ENCODE measurements at regions not wholly inside any gene's neighbourhood (a gene's known extent, or its start where the extent isn't known, plus 50 kb on each side); places are given as distances from the start of the nearest gene placed in this dataset.
"Not testable (repeated sequence)": the region's sequence is repeated elsewhere in the genome, so short reads cannot be mapped to it uniquely, and the experiment has no call there.

DNA sequence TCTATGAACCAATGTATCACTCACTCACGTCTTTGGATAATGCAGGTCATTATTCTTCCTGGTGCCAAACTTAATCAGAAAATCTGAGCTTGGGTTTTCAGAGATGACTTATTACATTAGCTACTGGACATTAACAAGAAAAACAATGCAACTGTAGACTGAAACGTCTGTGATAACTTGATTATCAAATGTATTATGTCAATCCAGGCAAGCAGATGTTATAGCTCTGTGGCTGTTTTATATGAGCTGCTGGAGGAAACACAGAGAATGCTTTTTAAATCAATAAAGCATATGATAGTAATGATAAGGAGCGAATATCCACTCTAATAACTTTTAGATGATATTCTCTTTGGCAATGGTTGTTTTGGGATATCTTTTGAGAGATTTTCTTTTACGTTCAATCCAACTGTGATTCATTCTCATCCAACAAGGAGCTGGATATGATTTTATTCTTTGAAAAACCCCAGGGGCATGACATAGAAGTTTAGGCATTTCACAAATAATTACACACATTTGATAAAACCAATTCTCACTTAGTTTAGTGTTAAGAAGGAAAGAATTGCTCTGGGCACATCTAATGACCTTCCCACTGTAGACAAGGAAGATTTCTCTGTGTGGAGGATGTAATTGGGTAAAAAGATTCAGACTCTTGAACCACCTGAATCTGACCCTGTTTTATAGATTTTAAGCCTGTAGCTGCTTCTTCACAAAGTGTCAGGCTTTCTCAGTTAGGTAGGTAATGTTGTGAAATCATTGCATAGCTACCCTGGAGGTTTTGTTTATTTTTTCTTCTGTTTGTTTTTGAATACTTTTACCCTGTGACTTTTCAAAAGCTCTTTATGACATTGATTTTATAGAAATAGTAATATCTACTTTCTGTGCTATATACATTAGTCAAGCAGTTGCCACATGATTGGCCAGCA lies 1124.7 kb downstream of the DNAJB9 start:
- Histone ChIP-seq H3K27ac (ENCODE audit: low read length) (no peak overlapping the region), H3K36me3 (ENCODE audit: control insufficient read depth in 1 of 2, insufficient read depth in 2 of 2, low read length in 2 of 2) (no peaks in the 10 kb centered on the region), H3K4me1 (ENCODE audit: control insufficient read depth in 1 of 2, insufficient read depth in 2 of 2, low read length in 2 of 2) (no peaks in the 10 kb centered on the region), H3K9me3 (ENCODE audit: control insufficient read depth in 1 of 2, low read length in 2 of 2) (no peaks in the 10 kb centered on the region), H3K27me3 (ENCODE audit: low read depth, low read length) (no peaks in the 10 kb centered on the region), H3K4me3 (ENCODE audit: low read depth in 1 of 2, low read length in 2 of 2) (no peak overlapping the region)

DNA sequence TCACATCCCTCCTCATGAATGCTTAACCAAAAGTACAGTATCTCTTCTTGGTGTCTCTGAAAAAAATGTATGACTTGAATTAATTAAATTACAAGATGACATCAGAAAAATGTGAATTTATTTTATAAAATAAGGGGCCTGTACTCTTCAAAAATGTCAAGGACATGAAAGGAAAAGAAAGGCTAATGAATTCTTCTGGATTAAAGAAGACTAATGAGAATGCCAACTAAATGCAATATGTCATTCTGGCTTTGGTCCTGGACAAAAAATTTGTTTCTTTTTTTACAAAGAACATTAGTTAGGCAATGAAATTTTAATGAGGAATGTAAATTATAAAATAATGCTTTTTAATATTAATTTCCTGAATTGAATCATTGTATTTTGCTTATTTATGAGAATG lies 1125.7 kb downstream of the DNAJB9 start:
- no peaks in the 10 kb centered on the region for H3K27me3 ChIP-seq (ENCODE audit: low read depth, low read length)
- no peaks in the 10 kb centered on the region for H3K4me1 ChIP-seq (ENCODE audit: control insufficient read depth in 1 of 2, insufficient read depth in 2 of 2, low read length in 2 of 2)
- no peaks in the 10 kb centered on the region for H3K9me3 ChIP-seq (ENCODE audit: control insufficient read depth in 1 of 2, low read length in 2 of 2)
- no peak overlapping the region for H3K4me3 ChIP-seq (ENCODE audit: low read depth in 1 of 2, low read length in 2 of 2)
- H3K36me3 ChIP-seq (ENCODE audit: control insufficient read depth in 1 of 2, insufficient read depth in 2 of 2, low read length in 2 of 2) = no peaks in the 10 kb centered on the region
- H3K27ac ChIP-seq (ENCODE audit: low read length) = no peak overlapping the region

DNA sequence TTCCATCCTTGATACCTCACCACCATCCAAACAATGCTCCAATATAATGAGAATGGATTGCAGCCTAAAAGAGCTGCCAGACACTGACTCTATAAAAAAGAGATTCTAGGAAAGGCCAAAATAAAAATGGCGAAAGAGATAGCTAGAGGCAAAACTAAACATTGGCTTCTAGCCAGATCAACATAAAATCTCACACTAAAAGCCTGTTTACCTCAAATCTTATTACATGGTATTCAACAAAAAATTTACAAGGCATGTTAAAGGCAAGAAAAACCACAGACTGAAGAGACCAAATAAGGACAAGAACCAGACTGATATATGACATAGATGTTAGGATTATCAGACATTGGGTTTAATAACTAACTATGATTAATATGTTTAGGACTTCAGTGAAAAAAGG lies 1127.0 kb downstream of the DNAJB9 start:
- no peaks in the 10 kb centered on the region for H3K9me3 ChIP-seq (ENCODE audit: control insufficient read depth in 1 of 2, low read length in 2 of 2)
- no peaks in the 10 kb centered on the region for H3K4me1 ChIP-seq (ENCODE audit: control insufficient read depth in 1 of 2, insufficient read depth in 2 of 2, low read length in 2 of 2)
- no peaks in the 10 kb centered on the region for H3K27me3 ChIP-seq (ENCODE audit: low read depth, low read length)
- no peak overlapping the region for H3K27ac ChIP-seq (ENCODE audit: low read length)
- no peaks in the 10 kb centered on the region for H3K36me3 ChIP-seq (ENCODE audit: control insufficient read depth in 1 of 2, insufficient read depth in 2 of 2, low read length in 2 of 2)
- no peak overlapping the region for H3K4me3 ChIP-seq (ENCODE audit: low read depth in 1 of 2, low read length in 2 of 2)

DNA sequence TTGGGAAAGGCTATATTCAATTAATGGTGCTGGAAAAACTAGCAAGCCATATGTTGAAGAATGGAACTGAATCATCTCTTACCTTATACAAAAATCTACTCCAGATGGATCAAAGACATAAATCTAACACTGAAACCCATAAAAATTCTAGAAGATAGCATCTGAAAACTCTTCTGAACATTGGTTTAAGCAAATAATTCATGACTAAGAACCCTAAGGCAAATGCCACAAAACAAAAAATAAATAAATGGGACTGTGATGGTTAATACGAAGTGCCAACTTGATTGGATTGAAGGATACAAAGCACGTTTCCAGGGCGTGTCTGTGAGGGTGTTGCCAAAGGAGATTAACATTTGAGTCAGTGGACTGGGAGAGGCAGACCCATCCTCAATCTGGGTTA lies 1130.0 kb downstream of the DNAJB9 start:
- no peaks in the 10 kb centered on the region for H3K9me3 ChIP-seq (ENCODE audit: control insufficient read depth in 1 of 2, low read length in 2 of 2)

DNA sequence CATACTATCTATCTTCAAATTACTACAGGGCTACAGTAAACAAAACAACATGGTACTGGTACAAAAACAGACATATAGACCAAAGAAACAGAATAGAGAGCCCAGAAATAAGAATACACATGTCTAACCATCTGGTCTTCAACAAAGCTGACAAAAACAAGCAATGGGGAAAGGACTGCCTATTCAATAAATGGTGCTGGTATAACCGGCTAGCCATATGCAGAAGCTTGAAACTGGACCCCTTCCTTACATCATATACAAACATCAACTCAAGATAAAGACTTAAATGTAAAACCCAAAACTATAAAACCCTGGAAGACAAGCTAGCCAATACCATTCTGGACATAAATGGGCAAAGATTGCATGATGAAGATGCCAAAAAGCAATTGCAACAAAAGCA lies 1143.7 kb downstream of the DNAJB9 start:
- Histone ChIP-seq H3K4me3 (ENCODE audit: low read depth in 1 of 2, low read length in 2 of 2) (no peak overlapping the region), H3K36me3 (ENCODE audit: control insufficient read depth in 1 of 2, insufficient read depth in 2 of 2, low read length in 2 of 2) (no peaks in the 10 kb centered on the region), H3K4me1 (ENCODE audit: control insufficient read depth in 1 of 2, insufficient read depth in 2 of 2, low read length in 2 of 2) (no peaks in the 10 kb centered on the region), H3K27me3 (ENCODE audit: low read depth, low read length) (no peaks in the 10 kb centered on the region), H3K27ac (ENCODE audit: low read length) (no peak overlapping the region), H3K9me3 (ENCODE audit: control insufficient read depth in 1 of 2, low read length in 2 of 2) (no peaks in the 10 kb centered on the region)

More for the DNA sequence above, 1130.0 kb downstream of the DNAJB9 start:
- Histone ChIP-seq H3K36me3 (ENCODE audit: control insufficient read depth in 1 of 2, insufficient read depth in 2 of 2, low read length in 2 of 2) (no peaks in the 10 kb centered on the region), H3K4me3 (ENCODE audit: low read depth in 1 of 2, low read length in 2 of 2) (no peak overlapping the region), H3K27ac (ENCODE audit: low read length) (no peak overlapping the region), H3K4me1 (ENCODE audit: control insufficient read depth in 1 of 2, insufficient read depth in 2 of 2, low read length in 2 of 2) (no peaks in the 10 kb centered on the region), H3K27me3 (ENCODE audit: low read depth, low read length) (no peaks in the 10 kb centered on the region)

DNA sequence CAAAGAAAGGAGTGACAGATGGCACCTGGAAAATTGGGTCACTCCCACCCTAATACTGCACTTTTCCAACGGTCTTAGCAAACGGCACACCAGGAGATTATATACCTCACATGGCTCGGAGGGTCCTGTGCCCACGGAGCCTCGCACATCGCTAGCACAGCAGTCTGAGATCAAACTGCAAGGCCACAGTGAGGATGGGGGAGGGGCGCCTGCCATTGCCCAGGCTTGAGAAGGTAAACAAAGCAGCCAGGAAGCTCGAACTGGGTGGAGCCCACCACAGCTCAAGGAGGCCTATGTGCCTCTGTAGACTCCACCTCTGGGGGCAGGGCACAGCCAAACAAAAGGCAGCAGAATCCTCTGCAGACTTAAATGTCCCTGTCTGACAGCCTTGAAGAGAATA lies 1149.7 kb downstream of the DNAJB9 start:
- not testable (repeated sequence) for H3K27ac ChIP-seq (ENCODE audit: low read length); H3K4me1 ChIP-seq (ENCODE audit: control insufficient read depth in 1 of 2, insufficient read depth in 2 of 2, low read length in 2 of 2)

DNA sequence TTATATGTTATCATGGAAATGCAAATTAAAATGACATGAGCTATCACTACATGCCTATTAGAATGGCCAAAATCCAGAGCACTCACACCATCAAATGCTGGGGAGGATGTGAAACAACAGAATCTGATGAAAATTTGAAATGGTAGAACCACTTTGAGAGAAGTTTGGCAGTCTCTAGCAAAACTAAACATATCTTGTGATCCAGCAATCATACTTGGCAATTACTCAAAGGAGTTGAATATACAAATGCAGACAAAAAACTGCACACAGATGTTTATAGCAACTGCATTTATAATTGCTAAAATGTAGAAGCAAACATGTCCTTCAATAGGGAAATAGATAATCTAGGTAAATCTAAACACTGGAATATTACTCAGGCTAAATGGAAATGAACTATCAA lies 1164.9 kb downstream of the DNAJB9 start:
- H3K27ac ChIP-seq (ENCODE audit: low read length) = no peak overlapping the region
- H3K4me1 ChIP-seq (ENCODE audit: control insufficient read depth in 1 of 2, insufficient read depth in 2 of 2, low read length in 2 of 2) = no peaks in the 10 kb centered on the region
- H3K9me3 ChIP-seq (ENCODE audit: control insufficient read depth in 1 of 2, low read length in 2 of 2) = no peaks in the 10 kb centered on the region
- no peaks in the 10 kb centered on the region for H3K27me3 ChIP-seq (ENCODE audit: low read depth, low read length)
- no peaks in the 10 kb centered on the region for H3K36me3 ChIP-seq (ENCODE audit: control insufficient read depth in 1 of 2, insufficient read depth in 2 of 2, low read length in 2 of 2)
- H3K4me3 ChIP-seq (ENCODE audit: low read depth in 1 of 2, low read length in 2 of 2) = no peak overlapping the region

More for the DNA sequence above, 1149.7 kb downstream of the DNAJB9 start:
- not testable (repeated sequence) for H3K9me3 ChIP-seq (ENCODE audit: control insufficient read depth in 1 of 2, low read length in 2 of 2); H3K36me3 ChIP-seq (ENCODE audit: control insufficient read depth in 1 of 2, insufficient read depth in 2 of 2, low read length in 2 of 2); H3K4me3 ChIP-seq (ENCODE audit: low read depth in 1 of 2, low read length in 2 of 2); H3K27me3 ChIP-seq (ENCODE audit: low read depth, low read length)

DNA sequence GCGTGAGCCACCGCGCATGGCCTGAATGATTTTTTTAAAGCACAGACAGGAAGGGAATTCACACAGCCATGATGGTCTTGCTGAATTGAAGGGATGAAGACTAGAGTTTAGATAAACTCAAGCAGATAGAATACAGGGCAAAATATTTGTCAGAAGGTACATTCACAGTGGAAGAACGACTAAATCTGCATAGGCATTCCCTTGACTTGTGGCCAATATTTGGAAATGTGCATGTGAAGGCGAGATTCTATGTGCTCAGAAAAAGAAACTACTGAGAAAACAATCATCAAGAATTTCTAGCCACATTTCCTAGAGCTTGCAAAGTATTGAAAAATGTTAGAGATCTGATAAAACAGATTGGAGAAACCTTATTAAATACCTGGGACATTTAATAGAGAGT lies 1166.2 kb downstream of the DNAJB9 start:
- no peaks in the 10 kb centered on the region for H3K9me3 ChIP-seq (ENCODE audit: control insufficient read depth in 1 of 2, low read length in 2 of 2)
- no peak overlapping the region for H3K27ac ChIP-seq (ENCODE audit: low read length)
- H3K27me3 ChIP-seq (ENCODE audit: low read depth, low read length) = no peaks in the 10 kb centered on the region
- H3K4me3 ChIP-seq (ENCODE audit: low read depth in 1 of 2, low read length in 2 of 2) = no peak overlapping the region
- no peaks in the 10 kb centered on the region for H3K36me3 ChIP-seq (ENCODE audit: control insufficient read depth in 1 of 2, insufficient read depth in 2 of 2, low read length in 2 of 2)
- no peaks in the 10 kb centered on the region for H3K4me1 ChIP-seq (ENCODE audit: control insufficient read depth in 1 of 2, insufficient read depth in 2 of 2, low read length in 2 of 2)

DNA sequence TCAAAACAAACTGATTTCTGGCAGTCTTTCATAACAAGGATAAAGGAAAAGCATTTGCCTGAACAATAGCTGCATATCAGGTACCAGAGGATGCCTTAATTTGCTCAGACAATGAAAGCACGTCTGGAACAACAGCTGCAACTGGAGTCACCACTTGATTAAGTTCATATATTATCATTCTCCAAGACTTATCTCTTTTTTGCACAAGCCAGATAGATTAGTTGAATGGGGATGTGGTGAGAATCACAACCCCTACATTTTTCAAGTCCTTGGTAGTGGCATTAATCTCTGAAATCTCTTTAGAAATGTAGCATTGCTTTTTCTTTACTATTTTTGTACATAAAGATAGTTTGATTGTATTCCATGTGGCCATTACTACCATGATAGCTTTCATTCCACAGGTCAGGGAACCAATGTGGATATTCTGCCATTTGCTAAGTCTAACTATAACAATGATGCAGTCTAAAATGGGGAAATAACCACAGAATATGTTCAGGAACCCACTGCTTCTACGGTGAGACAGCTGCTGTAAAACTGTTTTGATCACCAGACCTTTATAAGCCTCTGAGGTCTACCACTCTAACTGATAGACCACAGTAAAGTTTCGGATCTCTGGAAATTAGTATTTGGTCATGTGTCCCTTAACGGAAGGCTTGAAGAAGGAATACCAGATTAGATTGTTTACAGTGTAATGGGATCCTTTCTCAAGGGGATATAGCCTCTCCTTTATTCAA lies 1176.2 kb downstream of the DNAJB9 start:
- Histone ChIP-seq H3K36me3 (ENCODE audit: control insufficient read depth in 1 of 2, insufficient read depth in 2 of 2, low read length in 2 of 2) (no peaks in the 10 kb centered on the region), H3K4me3 (ENCODE audit: low read depth in 1 of 2, low read length in 2 of 2) (no peak overlapping the region), H3K4me1 (ENCODE audit: control insufficient read depth in 1 of 2, insufficient read depth in 2 of 2, low read length in 2 of 2) (no peaks in the 10 kb centered on the region), H3K27ac (ENCODE audit: low read length) (no peak overlapping the region), H3K27me3 (ENCODE audit: low read depth, low read length) (no peaks in the 10 kb centered on the region), H3K9me3 (ENCODE audit: control insufficient read depth in 1 of 2, low read length in 2 of 2) (no peaks in the 10 kb centered on the region)

DNA sequence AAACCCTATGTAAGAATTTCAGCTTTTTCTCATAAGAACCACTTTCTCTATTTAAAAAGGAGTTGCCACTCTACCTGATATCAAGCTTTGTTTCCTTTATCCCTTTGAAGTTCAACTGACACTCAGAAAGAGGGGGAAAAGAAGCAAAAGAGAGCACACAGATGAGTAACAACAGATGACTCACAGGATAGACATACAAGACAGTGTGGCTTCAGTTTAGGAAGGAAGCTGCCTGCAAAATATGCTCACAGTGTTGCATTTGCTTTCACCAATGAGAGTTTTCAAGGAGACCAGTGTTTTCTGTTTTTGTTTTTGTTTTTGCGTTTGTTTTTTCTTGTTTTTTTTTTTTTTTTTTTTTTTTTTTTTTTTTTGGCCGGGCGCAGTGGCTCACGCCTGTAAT lies 1181.6 kb downstream of the DNAJB9 start:
- no peaks in the 10 kb centered on the region for H3K27me3 ChIP-seq (ENCODE audit: low read depth, low read length)
- no peak overlapping the region for H3K4me3 ChIP-seq (ENCODE audit: low read depth in 1 of 2, low read length in 2 of 2)
- no peaks in the 10 kb centered on the region for H3K4me1 ChIP-seq (ENCODE audit: control insufficient read depth in 1 of 2, insufficient read depth in 2 of 2, low read length in 2 of 2)
- no peaks in the 10 kb centered on the region for H3K9me3 ChIP-seq (ENCODE audit: control insufficient read depth in 1 of 2, low read length in 2 of 2)
- H3K27ac ChIP-seq (ENCODE audit: low read length) = no peak overlapping the region
- no peaks in the 10 kb centered on the region for H3K36me3 ChIP-seq (ENCODE audit: control insufficient read depth in 1 of 2, insufficient read depth in 2 of 2, low read length in 2 of 2)

DNA sequence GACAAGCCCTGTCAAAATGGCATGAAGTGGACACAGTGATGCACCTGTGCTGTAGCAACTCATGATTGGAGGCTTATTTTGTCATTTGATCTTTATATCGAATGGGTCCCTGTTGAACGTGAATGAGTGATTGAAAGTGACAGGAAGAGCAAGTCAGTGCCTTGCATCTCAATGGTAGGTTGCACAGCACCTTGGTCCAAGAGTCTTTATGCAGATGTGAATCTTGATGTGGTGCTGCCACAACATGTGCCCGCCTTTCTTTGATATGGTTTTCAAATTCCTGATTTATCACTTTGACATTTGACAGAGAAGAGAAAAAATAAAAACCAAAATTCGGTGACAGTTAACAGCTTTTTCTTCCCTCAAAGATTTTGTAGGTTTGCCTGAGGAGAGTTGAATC lies 1182.4 kb downstream of the DNAJB9 start:
- Histone ChIP-seq H3K36me3 (ENCODE audit: control insufficient read depth in 1 of 2, insufficient read depth in 2 of 2, low read length in 2 of 2) (no peaks in the 10 kb centered on the region), H3K9me3 (ENCODE audit: control insufficient read depth in 1 of 2, low read length in 2 of 2) (no peaks in the 10 kb centered on the region)

More for the DNA sequence above, 1182.4 kb downstream of the DNAJB9 start:
- H3K4me1 ChIP-seq (ENCODE audit: control insufficient read depth in 1 of 2, insufficient read depth in 2 of 2, low read length in 2 of 2) = no peaks in the 10 kb centered on the region
- H3K4me3 ChIP-seq (ENCODE audit: low read depth in 1 of 2, low read length in 2 of 2) = no peak overlapping the region
- no peaks in the 10 kb centered on the region for H3K27me3 ChIP-seq (ENCODE audit: low read depth, low read length)
- H3K27ac ChIP-seq (ENCODE audit: low read length) = no peak overlapping the region

Data from muscle layer of duodenum (tissue), 2 donors.